ENCODE measurements at regions not wholly inside any gene's neighbourhood (a gene's known extent, or its start where the extent isn't known, plus 50 kb on each side); places are given as distances from the start of the nearest gene placed in this dataset.

- H3K79me2 ChIP-seq (ENCODE audit: insufficient read depth, low read length), result no peaks in the 10 kb centered on the region
- no peaks in the 10 kb centered on the region for H4K20me1 ChIP-seq (ENCODE audit: low read depth, low read length)
- no peak overlapping the region for H3K9ac ChIP-seq (ENCODE audit: low read length)
- H3K27ac ChIP-seq (ENCODE audit: low read depth, low read length), result no peak overlapping the region
- H3K4me3 ChIP-seq (ENCODE audit: insufficient read depth, low read length, poor library complexity, severe bottlenecking), result no peak overlapping the region
- H3K9me2 ChIP-seq (replicated peaks; ENCODE audit: insufficient read depth, low read length), result no peaks in the 10 kb centered on the region
- TF ChIP-seq CTCF (IDR thresholded peaks at IDR 0.05; ENCODE audit: insufficient read depth, low read length, poor library complexity, severe bottlenecking), result no peak
- TF ChIP-seq EZH2phosphoT487 (conservative IDR thresholded peaks at IDR 0.05; ENCODE audit: low read length), result no peak
- no peaks in the 10 kb centered on the region for H3K9me3 ChIP-seq (ENCODE audit: insufficient read depth, low read length)
- H3K36me3 ChIP-seq (ENCODE audit: low read length), result no peaks in the 10 kb centered on the region
- H3K4me2 ChIP-seq (ENCODE audit: low read depth, low read length, poor library complexity, severe bottlenecking), result no peak overlapping the region
- H3F3A ChIP-seq (ENCODE audit: insufficient read depth), result no peaks in the 10 kb centered on the region
- no peak overlapping the region for H2AFZ ChIP-seq (ENCODE audit: low read depth, low read length, severe bottlenecking)
- H3K27me3 ChIP-seq (ENCODE audit: low read length), result no peaks in the 10 kb centered on the region
Observed at GRCh38 chr1:81510701-81511100, 290.0 kb upstream of the ADGRL2 start.

GRCh38 chr1:81509594-81509993 is 291.1 kb upstream of the ADGRL2 start:
- Histone ChIP-seq H3K27ac (ENCODE audit: low read depth, low read length) (no peak overlapping the region), H3K4me2 (ENCODE audit: low read depth, low read length, poor library complexity, severe bottlenecking) (no peak overlapping the region), H3K27me3 (ENCODE audit: low read length) (no peaks in the 10 kb centered on the region), H3K9ac (ENCODE audit: low read length) (no peak overlapping the region), H3K36me3 (ENCODE audit: low read length) (no peaks in the 10 kb centered on the region), H3K9me3 (ENCODE audit: insufficient read depth, low read length) (no peaks in the 10 kb centered on the region), H2AFZ (ENCODE audit: low read depth, low read length, severe bottlenecking) (no peak overlapping the region), H3F3A (ENCODE audit: insufficient read depth) (no peaks in the 10 kb centered on the region), H3K4me3 (ENCODE audit: insufficient read depth, low read length, poor library complexity, severe bottlenecking) (no peak overlapping the region), H4K20me1 (ENCODE audit: low read depth, low read length) (no peaks in the 10 kb centered on the region), H3K79me2 (ENCODE audit: insufficient read depth, low read length) (no peaks in the 10 kb centered on the region), H3K9me2 (replicated peaks; ENCODE audit: insufficient read depth, low read length) (no peaks in the 10 kb centered on the region)
- no peak for TF ChIP-seq EZH2phosphoT487 (conservative IDR thresholded peaks at IDR 0.05; ENCODE audit: low read length)
- no peak for TF ChIP-seq CTCF (IDR thresholded peaks at IDR 0.05; ENCODE audit: insufficient read depth, low read length, poor library complexity, severe bottlenecking)

- Histone ChIP-seq H3K27me3 (ENCODE audit: low read length) (no peaks in the 10 kb centered on the region), H2AFZ (ENCODE audit: low read depth, low read length, severe bottlenecking) (no peak overlapping the region), H3K9me2 (replicated peaks; ENCODE audit: insufficient read depth, low read length) (no peaks in the 10 kb centered on the region), H3K79me2 (ENCODE audit: insufficient read depth, low read length) (no peaks in the 10 kb centered on the region), H3K9me3 (ENCODE audit: insufficient read depth, low read length) (no peaks in the 10 kb centered on the region), H3K4me3 (ENCODE audit: insufficient read depth, low read length, poor library complexity, severe bottlenecking) (no peak overlapping the region), H3K9ac (ENCODE audit: low read length) (no peak overlapping the region), H4K20me1 (ENCODE audit: low read depth, low read length) (no peaks in the 10 kb centered on the region), H3K27ac (ENCODE audit: low read depth, low read length) (no peak overlapping the region), H3K36me3 (ENCODE audit: low read length) (no peaks in the 10 kb centered on the region), H3K4me2 (ENCODE audit: low read depth, low read length, poor library complexity, severe bottlenecking) (no peak overlapping the region), H3F3A (ENCODE audit: insufficient read depth) (no peaks in the 10 kb centered on the region)
- TF ChIP-seq EZH2phosphoT487 (conservative IDR thresholded peaks at IDR 0.05; ENCODE audit: low read length) (no peak), CTCF (IDR thresholded peaks at IDR 0.05; ENCODE audit: insufficient read depth, low read length, poor library complexity, severe bottlenecking) (no peak)
Observed at GRCh38 chr1:81506699-81507098, 294.0 kb upstream of the ADGRL2 start.

All from SU-DHL-6 (cell line).